H1 (cell line): ENCODE measurements at regions not wholly inside any gene's neighbourhood (a gene's known extent, or its start where the extent isn't known, plus 50 kb on each side); places are given as distances from the start of the nearest gene placed in this dataset.

Experiments used
- CTCF ChIA-PET: fragments of 300-600 bp; sonication (Branson Sonifier 250); formaldehyde crosslinking; loops from one replicate; lab custom pipeline; 2021; ENCODE audit not compliant: partially characterized antibody; lab: Charles Lee
- POLR2A ChIA-PET: fragments of 300-600 bp; sonication (Branson Sonifier 250); formaldehyde crosslinking; loops from one replicate; lab custom pipeline; 2021; ENCODE audit warnings: inconsistent platforms; ENCODE audit not compliant: partially characterized antibody; lab: Charles Lee
- DNase-seq, 2 experiments: peaks; one replicate each; pipeline versions ENCODE4 v3.0.0 to v3.0.0-alpha.2; 2010 to 2022; ENCODE audit warnings: low spot score in 2 of 2, low read depth in 1 of 2, mixed read lengths in 1 of 2
- FAIRE-seq: peaks from 2 replicates; lab custom pipeline; 2011; peaks lifted over from hg19 to GRCh38; lab: Jason Lieb, UNC
- H2AFZ ChIP-seq: 2 replicates; pipeline ENCODE4 v1.8.1; 2012; ENCODE audit warnings: low read length, inconsistent platforms
- H2AK5ac ChIP-seq: 2 replicates; pipeline ENCODE4 v1.6.1; 2013; ENCODE audit warnings: low read depth, low read length
- H2BK120ac ChIP-seq: replicated peaks from 2 replicates; pipeline ENCODE3; 2013; ENCODE audit warnings: low read depth, low read length, inconsistent platforms
- H2BK12ac ChIP-seq: 2 replicates; pipeline ENCODE4 v1.6.1; 2013; ENCODE audit warnings: low read depth, low read length
- H2BK15ac ChIP-seq: 2 replicates; pipeline ENCODE4 v1.6.1; 2013; ENCODE audit warnings: low read length
- H2BK20ac ChIP-seq: 2 replicates; pipeline ENCODE4 v1.6.1; 2013; ENCODE audit warnings: low read length
- H2BK5ac ChIP-seq: 2 replicates; pipeline ENCODE4 v1.6.1; 2013; ENCODE audit warnings: low read depth, low read length
- H3K14ac ChIP-seq: 2 replicates; pipeline ENCODE4 v1.6.1; 2013; ENCODE audit warnings: inconsistent platforms; ENCODE audit not compliant: insufficient read length
- H3K18ac ChIP-seq: 2 replicates; pipeline ENCODE4 v1.6.1; 2013; ENCODE audit warnings: low read length; ENCODE audit errors: extremely low read depth
- H3K23ac ChIP-seq: 2 replicates; pipeline ENCODE4 v1.6.1; 2013; ENCODE audit warnings: inconsistent platforms; ENCODE audit not compliant: insufficient read length
- H3K23me2 ChIP-seq: 2 replicates; pipeline ENCODE4 v1.6.1; 2013; ENCODE audit warnings: low read depth, low read length
- H3K27ac ChIP-seq: 2 replicates; pipeline ENCODE4 v1.6.1; 2011; ENCODE audit warnings: low read depth, low read length, inconsistent platforms
- H3K27me3 ChIP-seq, 4 experiments: replicated peaks in 1 of 4; 1 replicate in 1 of 4; 2 replicates in 3 of 4; pipeline versions ENCODE4 v1.6.1 to v1.8.1; 2011 to 2013; ENCODE audit warnings: low read length in 3 of 4, mild to moderate bottlenecking in 3 of 4, inconsistent platforms in 2 of 4, mixed read lengths in 2 of 4, moderate library complexity in 1 of 4; ENCODE audit not compliant: control insufficient read depth in 3 of 4, insufficient read depth in 3 of 4; ENCODE audit errors: extremely low read depth in 1 of 4
- H3K36me3 ChIP-seq, 4 experiments: 2 replicates each; pipeline versions ENCODE4 v1.6.1 to v1.8.1; 2011 to 2013; ENCODE audit warnings: mild to moderate bottlenecking in 4 of 4, low read length in 3 of 4, moderate library complexity in 2 of 4, control low read depth in 1 of 4, inconsistent platforms in 1 of 4; ENCODE audit not compliant: insufficient read depth in 4 of 4, control insufficient read depth in 2 of 4
- H3K4ac ChIP-seq: replicated peaks from 2 replicates; pipeline ENCODE3; 2013; ENCODE audit warnings: low read length, low read depth, mixed read lengths, inconsistent platforms; ENCODE audit not compliant: insufficient read length
- H3K4me1 ChIP-seq, 4 experiments: replicated peaks in 1 of 4; 1 replicate in 1 of 4; 2 replicates in 3 of 4; pipeline versions ENCODE4 v1.6.1 to v1.8.1; 2011 to 2013; ENCODE audit warnings: low read length in 3 of 4, inconsistent platforms in 2 of 4, mixed read lengths in 1 of 4; ENCODE audit not compliant: insufficient read depth in 4 of 4, control insufficient read depth in 3 of 4
- H3K4me2 ChIP-seq, 2 experiments: 2 replicates each; pipeline versions ENCODE4 v1.6.1 to v1.8.1; 2011 to 2013; ENCODE audit warnings: low read depth in 2 of 2, low read length in 2 of 2, control low read depth in 1 of 2, inconsistent platforms in 1 of 2, mild to moderate bottlenecking in 1 of 2; ENCODE audit not compliant: insufficient read depth in 1 of 2
- H3K4me3 ChIP-seq, 4 experiments: fragments of 200-600, 300-600 bp in 1 of 4; sonication (generic), shearing (Covaris generic), sonication (Bioruptor Twin) in 1 of 4; 2 replicates each; pipeline versions ENCODE4 v1.5.1 to v1.8.1; 2011 to 2016; ENCODE audit warnings: low read length in 4 of 4, low read depth in 3 of 4, control low read depth in 2 of 4, inconsistent platforms in 2 of 4, mild to moderate bottlenecking in 2 of 4, mixed read lengths in 1 of 4, moderate library complexity in 1 of 4; ENCODE audit not compliant: insufficient read depth in 2 of 4; ENCODE audit errors: extremely low read depth in 1 of 4
- H3K56ac ChIP-seq: replicated peaks from 2 replicates; pipeline ENCODE3; 2013; ENCODE audit warnings: low read depth, mild to moderate bottlenecking, mixed read lengths, low read length, inconsistent platforms; ENCODE audit not compliant: insufficient read length
- H3K79me1 ChIP-seq: 2 replicates; pipeline ENCODE4 v1.6.1; 2013; ENCODE audit warnings: low read depth, low read length, control low read depth
- H3K79me2 ChIP-seq, 2 experiments: 2 replicates each; pipeline versions ENCODE4 v1.6.1 to v1.8.1; 2012 to 2013; ENCODE audit warnings: low read length in 2 of 2, mild to moderate bottlenecking in 2 of 2, inconsistent platforms in 1 of 2; ENCODE audit not compliant: insufficient read depth in 2 of 2, control insufficient read depth in 1 of 2
- H3K9ac ChIP-seq, 4 experiments: replicated peaks in 1 of 4; 1 replicate in 1 of 4; 2 replicates in 3 of 4; pipeline versions ENCODE4 v1.6.1 to v1.8.1; 2011 to 2013; ENCODE audit warnings: low read depth in 3 of 4, low read length in 3 of 4, control low read depth in 2 of 4, mild to moderate bottlenecking in 2 of 4, moderate library complexity in 2 of 4, inconsistent platforms in 1 of 4; ENCODE audit errors: extremely low read depth in 1 of 4
- H3K9me3 ChIP-seq, 2 experiments: 2 replicates each; pipeline versions ENCODE4 v1.6.1 to v1.8.1; 2012 to 2013; ENCODE audit warnings: mild to moderate bottlenecking in 2 of 2, moderate library complexity in 2 of 2, control low read depth in 1 of 2, inconsistent platforms in 1 of 2, low read depth in 1 of 2, low read length in 1 of 2, mixed read lengths in 1 of 2; ENCODE audit not compliant: insufficient read depth in 2 of 2
- H4K20me1 ChIP-seq, 2 experiments: replicated peaks in 1 of 2; 2 replicates each; pipeline versions ENCODE3 to v1.8.1; 2011 to 2013; ENCODE audit warnings: inconsistent platforms in 2 of 2, low read length in 2 of 2, mild to moderate bottlenecking in 1 of 2; ENCODE audit not compliant: insufficient read depth in 2 of 2, control insufficient read depth in 1 of 2
- H4K5ac ChIP-seq: 2 replicates; pipeline ENCODE4 v1.6.1; 2013; ENCODE audit warnings: low read length, low read depth, mixed read lengths, inconsistent platforms; ENCODE audit not compliant: insufficient read length
- H4K8ac ChIP-seq: 2 replicates; pipeline ENCODE4 v1.8.0; 2013; ENCODE audit warnings: mild to moderate bottlenecking, moderate library complexity, low read length, inconsistent platforms; ENCODE audit not compliant: insufficient read depth; ENCODE audit errors: extremely low read depth
- H4K91ac ChIP-seq: replicated peaks from 2 replicates; pipeline ENCODE3; 2013; ENCODE audit warnings: low read length, mixed read lengths, inconsistent platforms; ENCODE audit not compliant: insufficient read length
- E2F6 ChIP-seq: IDR thresholded peaks from 2 replicates; pipeline ENCODE4 v1.6.1; 2012; ENCODE audit warnings: inconsistent platforms
- EP300 ChIP-seq, 2 experiments: IDR thresholded peaks; 1 replicate in 1 of 2; 2 replicates in 1 of 2; pipeline ENCODE4 v1.6.1; 2011 to 2012; ENCODE audit warnings: low read depth in 2 of 2, low read length in 2 of 2, mild to moderate bottlenecking in 2 of 2, borderline replicate concordance in 1 of 2, inconsistent platforms in 1 of 2, moderate library complexity in 1 of 2
- GTF2F1 ChIP-seq: IDR thresholded peaks from 2 replicates; pipeline ENCODE4 v1.6.1; 2012; ENCODE audit warnings: low read depth, low read length, improper control_type of control experiment, borderline replicate concordance
- JUN ChIP-seq: IDR thresholded peaks from 2 replicates; pipeline ENCODE4 v1.6.1; 2011; ENCODE audit warnings: low read depth, mild to moderate bottlenecking, improper control_type of control experiment, low read length
- JUND ChIP-seq: IDR thresholded peaks from 2 replicates; pipeline ENCODE4 v1.6.1; 2011; ENCODE audit warnings: mild to moderate bottlenecking, improper control_type of control experiment, low read length
- PHF8 ChIP-seq: fragments of 200-600 bp; sonication (generic); conservative IDR thresholded peaks from 2 replicates; pipeline ENCODE4 v1.7.1; 2012; ENCODE audit warnings: low read depth, mild to moderate bottlenecking, inconsistent platforms, low read length, moderate library complexity
- POLR2AphosphoS5 ChIP-seq: IDR thresholded peaks from 2 replicates; pipeline ENCODE4 v1.6.1; 2011; ENCODE audit warnings: low read depth, low read length
- TCF12 ChIP-seq: IDR thresholded peaks from 2 replicates; pipeline ENCODE4 v1.6.1; 2011; ENCODE audit warnings: low read depth, mild to moderate bottlenecking, low read length
- WGBS, 2 experiments: shearing (Covaris generic) in 1 of 2; methylation state at CpG; one replicate each; pipeline versions ENCODE4 v1.1.6 to v1.1.7; 2013 to 2015; ENCODE audit warnings: low lambda C conversion rate in 2 of 2, mixed read lengths in 2 of 2, inconsistent platforms in 1 of 2, low coverage in 1 of 2, missing lambda C conversion rate in 1 of 2; ENCODE audit not compliant: insufficient replicate concordance in 2 of 2, insufficient coverage in 1 of 2, insufficient read length in 1 of 2; ENCODE audit errors: extremely low coverage in 1 of 2, missing lambda C conversion rate in 1 of 2; 5-methylcytosine and 5-hydroxymethylcytosine counted together

GRCh38 chr1:58183286-58183685 lies 363.2 kb downstream of the OMA1 start:
- WGBS, 2 experiments, result 47% methylated on average over 2 of the region's 2 CpGs; no CpG with 5 or more reads in 1 of the 2 experiments
- Histone ChIP-seq H4K20me1 (no peaks in the 10 kb centered on the region), H3K4me2 (no peak overlapping the region), H3K23ac (no peak overlapping the region), H3K14ac (no peak overlapping the region), H3K4ac (no peak overlapping the region), H3K9me3 (no peaks in the 10 kb centered on the region), H3K36me3 (no peaks in the 10 kb centered on the region), H4K8ac (no peak overlapping the region), H2AK5ac (no peak overlapping the region), H2BK15ac (no peak overlapping the region), H3K56ac (no peak overlapping the region), H4K5ac (no peak overlapping the region), H3K27ac (no peak overlapping the region), H2AFZ (no peak overlapping the region), H3K4me3 (no peak overlapping the region), H2BK20ac (no peak overlapping the region), H2BK120ac (no peak overlapping the region), H3K79me1 (no peaks in the 10 kb centered on the region; the same call in 1 of the 2 replicates), H3K9ac (no peak overlapping the region), H4K91ac (no peak overlapping the region), H3K23me2 (no peaks in the 10 kb centered on the region), H3K4me1 (no peaks in the 10 kb centered on the region), H3K27me3 (no peaks in the 10 kb centered on the region), H3K18ac (no peak overlapping the region), H2BK12ac (no peak overlapping the region), H3K79me2 (no peaks in the 10 kb centered on the region), H2BK5ac (no peak overlapping the region)
- DNase-seq (no peak), FAIRE-seq (no peak)
- TF ChIP-seq JUN, result no peak
- no peak for TF ChIP-seq EP300 (IDR thresholded peaks at IDR 0.05; ENCODE audit: borderline replicate concordance in 1 of 2, low read depth in 2 of 2, low read length in 2 of 2)
- no peak for TF ChIP-seq POLR2AphosphoS5
- no peak for TF ChIP-seq PHF8
- TF ChIP-seq E2F6, result no peak
- TF ChIP-seq GTF2F1, result no peak
- no peak for TF ChIP-seq JUND
- no peak for TF ChIP-seq TCF12
- CTCF ChIA-PET, result interaction anchor here (1.1 to 1.2 kb wide), 2 partner anchors 18 to 69 kb away, joined by 3 to 4 read pairs; no protein-coding TSS in a partner anchor
- POLR2A ChIA-PET, result no interaction called here
